Hepatocyte (in vitro differentiated cells): ENCODE measurements at regions not wholly inside any gene's neighbourhood (a gene's known extent, or its start where the extent isn't known, plus 50 kb on each side); places are given as distances from the start of the nearest gene placed in this dataset.

Experiments used
- DNase-seq: peaks from one replicate; pipeline ENCODE4 v3.0.0-alpha.2; 2016; ENCODE audit warnings: low spot score
- H2AFZ ChIP-seq: fragments of 200-600 bp; sonication (generic); 2 replicates; pipeline ENCODE4 v1.6.0; 2016; ENCODE audit warnings: antibody characterized with exemption, mild to moderate bottlenecking
- H3K27ac ChIP-seq: fragments of 200-600 bp; sonication (generic); 2 replicates; pipeline ENCODE4 v1.5.1; 2016; ENCODE audit warnings: mild to moderate bottlenecking
- H3K27me3 ChIP-seq: fragments of 200-600 bp; sonication (generic); 2 replicates; pipeline ENCODE4 v1.6.1; 2016
- H3K36me3 ChIP-seq: fragments of 200-600 bp; sonication (generic); replicated peaks from 2 replicates; pipeline ENCODE4 v1.5.1; 2016; ENCODE audit warnings: low read depth; ENCODE audit not compliant: insufficient read depth
- H3K4me1 ChIP-seq: fragments of 200-600 bp; sonication (generic); 2 replicates; pipeline ENCODE4 v1.5.1; 2016; ENCODE audit warnings: mild to moderate bottlenecking, moderate library complexity; ENCODE audit not compliant: insufficient read depth
- H3K4me2 ChIP-seq: fragments of 200-600 bp; sonication (generic); 2 replicates; pipeline ENCODE4 v1.6.0; 2016
- H3K4me3 ChIP-seq: fragments of 200-600 bp; sonication (generic); 2 replicates; pipeline ENCODE4 v1.5.1; 2016; ENCODE audit warnings: mild to moderate bottlenecking
- H3K79me2 ChIP-seq: fragments of 200-600 bp; sonication (generic); 2 replicates; pipeline ENCODE4 v1.6.0; 2017; ENCODE audit warnings: mild to moderate bottlenecking
- H3K9me2 ChIP-seq: fragments of 200-600 bp; sonication (generic); replicated peaks from 2 replicates; pipeline ENCODE4 v1.6.0; 2017; ENCODE audit warnings: mild to moderate bottlenecking; ENCODE audit not compliant: insufficient read depth
- H3K9me3 ChIP-seq: fragments of 200-600 bp; sonication (generic); 2 replicates; pipeline ENCODE4 v1.5.1; 2016; ENCODE audit warnings: low read depth, mild to moderate bottlenecking
- H4K20me1 ChIP-seq: fragments of 200-600 bp; sonication (generic); 2 replicates; pipeline ENCODE4 v1.6.0; 2016; ENCODE audit warnings: mild to moderate bottlenecking; ENCODE audit not compliant: insufficient read depth, poor library complexity, severe bottlenecking
- CTCF ChIP-seq: fragments of 200-600 bp; sonication (generic); IDR thresholded peaks from 2 replicates; pipeline ENCODE4 v1.5.1; 2016; ENCODE audit warnings: antibody characterized with exemption, mild to moderate bottlenecking; ENCODE audit not compliant: poor library complexity
- EZH2 ChIP-seq: fragments of 200-600 bp; sonication (generic); IDR thresholded peaks from 2 replicates; pipeline ENCODE4 v1.6.1; 2016; ENCODE audit warnings: antibody characterized with exemption, mild to moderate bottlenecking, borderline replicate concordance
- EZH2phosphoT487 ChIP-seq: fragments of 200-600 bp; sonication (generic); IDR thresholded peaks from one replicate; pipeline ENCODE4 v1.6.1; 2018; ENCODE audit warnings: antibody characterized with exemption, mild to moderate bottlenecking, low read depth, moderate library complexity; ENCODE audit not compliant: unreplicated experiment, severe bottlenecking
- WGBS: methylation state at CpG from one replicate; pipeline ENCODE4 v1.1.6; 2016; ENCODE audit warnings: low lambda C conversion rate; ENCODE audit errors: missing lambda C conversion rate; 5-methylcytosine and 5-hydroxymethylcytosine counted together

GRCh38 chr6:105968603-105969333, 117.4 kb upstream of the PRDM1 start:
- Histone ChIP-seq H3K4me1 (no peaks in the 10 kb centered on the region), H3K79me2 (no peaks in the 10 kb centered on the region), H3K4me3 (no peak overlapping the region), H3K27ac (no peak overlapping the region), H3K4me2 (no peak overlapping the region), H3K9me2 (no peaks in the 10 kb centered on the region), H2AFZ (no peak overlapping the region), H4K20me1 (no peaks in the 10 kb centered on the region), H3K9me3 (no peaks in the 10 kb centered on the region), H3K36me3 (no peaks in the 10 kb centered on the region), H3K27me3 (no peaks in the 10 kb centered on the region)
- no peak for DNase-seq
- TF ChIP-seq CTCF (no peak), EZH2phosphoT487 (no peak), EZH2 (no peak)
- WGBS, result 49% methylated on average over 2 of the region's 2 CpGs

- H3K4me2 ChIP-seq, result no peak overlapping the region
- H4K20me1 ChIP-seq, result no peaks in the 10 kb centered on the region
- no peaks in the 10 kb centered on the region for H3K4me1 ChIP-seq
- H2AFZ ChIP-seq, result no peak overlapping the region
- H3K9me3 ChIP-seq, result no peaks in the 10 kb centered on the region
- no peaks in the 10 kb centered on the region for H3K36me3 ChIP-seq
- H3K79me2 ChIP-seq, result no peaks in the 10 kb centered on the region
- no peaks in the 10 kb centered on the region for H3K9me2 ChIP-seq
- DNase-seq, result no peak
- H3K27ac ChIP-seq, result no peak overlapping the region
- 91% methylated on average over 9 of the region's 9 CpGs for WGBS
- no peaks in the 10 kb centered on the region for H3K27me3 ChIP-seq
- TF ChIP-seq CTCF, result no peak
- no peak for TF ChIP-seq EZH2
- no peak for TF ChIP-seq EZH2phosphoT487
- H3K4me3 ChIP-seq, result no peak overlapping the region
Observed at GRCh38 chr6:105967917-105968602, 118.1 kb upstream of the PRDM1 start.

- Histone ChIP-seq H3K9me3 (no peaks in the 10 kb centered on the region), H3K27ac (no peak overlapping the region), H3K27me3 (no peaks in the 10 kb centered on the region), H4K20me1 (no peaks in the 10 kb centered on the region), H3K4me2 (no peak overlapping the region), H3K4me1 (no peaks in the 10 kb centered on the region), H2AFZ (no peak overlapping the region), H3K4me3 (no peak overlapping the region), H3K79me2 (no peaks in the 10 kb centered on the region), H3K9me2 (no peaks in the 10 kb centered on the region), H3K36me3 (no peaks in the 10 kb centered on the region)
- TF ChIP-seq EZH2 (no peak), EZH2phosphoT487 (no peak), CTCF (no peak)
- no peak for DNase-seq
- WGBS, result 91% methylated on average over 1 of the region's 1 CpG
Observed at GRCh38 chr6:105966481-105966880, 119.7 kb upstream of the PRDM1 start.
